GM23338 (cell line): ENCODE measurements at regions not wholly inside any gene's neighbourhood (a gene's known extent, or its start where the extent isn't known, plus 50 kb on each side); places are given as distances from the start of the nearest gene placed in this dataset.

ENCODE experiments used
- ATAC-seq: fragments of 200-7000 bp; cut with Tn5 transposase; 3 replicates; pipeline ENCODE4 v1.9.1; 2020
- DNase-seq: peaks from one replicate; pipeline ENCODE4 v3.0.0-alpha.2; 2015; ENCODE audit warnings: low spot score
- H2AFZ ChIP-seq: fragments of 200-600 bp; sonication (generic); 2 replicates; pipeline ENCODE4 v1.8.0; 2016; ENCODE audit warnings: antibody characterized with exemption, mild to moderate bottlenecking, moderate library complexity
- H3F3A ChIP-seq: fragments of 200-600 bp; sonication (generic); replicated peaks from 2 replicates; pipeline ENCODE4 v1.8.0; 2017; ENCODE audit warnings: antibody characterized with exemption, mixed run types, low read depth
- H3K27ac ChIP-seq: fragments of 200-600 bp; sonication (generic); 2 replicates; pipeline ENCODE4 v1.6.1; 2016; ENCODE audit warnings: low read depth
- H3K27me3 ChIP-seq: fragments of 200-600 bp; sonication (generic); 2 replicates; pipeline ENCODE4 v1.8.0; 2016; ENCODE audit warnings: mild to moderate bottlenecking, mixed run types, moderate library complexity; ENCODE audit not compliant: insufficient read depth
- H3K36me3 ChIP-seq: fragments of 200-600 bp; sonication (generic); 2 replicates; pipeline ENCODE4 v1.8.0; 2016; ENCODE audit warnings: mild to moderate bottlenecking; ENCODE audit not compliant: insufficient read depth
- H3K4me1 ChIP-seq: fragments of 200-600 bp; sonication (generic); 2 replicates; pipeline ENCODE4 v1.8.0; 2016; ENCODE audit warnings: mild to moderate bottlenecking, moderate library complexity; ENCODE audit not compliant: insufficient read depth
- H3K4me2 ChIP-seq: fragments of 200-600 bp; sonication (generic); 2 replicates; pipeline ENCODE4 v1.7.1; 2017; ENCODE audit warnings: mixed run types
- H3K4me3 ChIP-seq: fragments of 200-600 bp; sonication (generic); 2 replicates; pipeline ENCODE4 v1.6.1; 2016; ENCODE audit warnings: mixed run types
- H3K79me2 ChIP-seq: fragments of 200-600 bp; sonication (generic); replicated peaks from 2 replicates; pipeline ENCODE4 v1.8.0; 2017; ENCODE audit warnings: mild to moderate bottlenecking; ENCODE audit not compliant: insufficient read depth
- H3K9me2 ChIP-seq: fragments of 200-600 bp; sonication (generic); 2 replicates; pipeline ENCODE4 v1.8.0; 2017; ENCODE audit not compliant: insufficient read depth
- H4K20me1 ChIP-seq: fragments of 200-600 bp; sonication (generic); replicated peaks from 2 replicates; pipeline ENCODE4 v1.8.0; 2017; ENCODE audit warnings: mild to moderate bottlenecking; ENCODE audit not compliant: insufficient read depth
- H3K27ac Mint-ChIP-seq: 2 replicates; pipeline ENCODE4 v1.8.0; 2020; ENCODE audit warnings: inconsistent platforms, mild to moderate bottlenecking, moderate library complexity, mixed read lengths
- H3K27me3 Mint-ChIP-seq: 3 replicates; pipeline ENCODE4 v1.8.0; 2022; ENCODE audit warnings: low read depth, mild to moderate bottlenecking, moderate library complexity, mixed read lengths, inconsistent platforms; ENCODE audit not compliant: insufficient read depth, poor library complexity
- H3K36me3 Mint-ChIP-seq: 3 replicates; pipeline ENCODE4 v1.8.0; 2021; ENCODE audit warnings: low read depth, mild to moderate bottlenecking, inconsistent platforms, moderate library complexity, mixed read lengths
- H3K4me1 Mint-ChIP-seq: 3 replicates; pipeline ENCODE4 v1.8.0; 2020; ENCODE audit warnings: mild to moderate bottlenecking, inconsistent platforms, mixed read lengths
- H3K4me3 Mint-ChIP-seq: 3 replicates; pipeline ENCODE4 v1.8.0; 2021; ENCODE audit warnings: moderate library complexity, mild to moderate bottlenecking, inconsistent platforms, mixed read lengths
- H3K9me3 Mint-ChIP-seq: 3 replicates; pipeline ENCODE4 v1.8.0; 2020; ENCODE audit warnings: moderate library complexity, mild to moderate bottlenecking, inconsistent platforms, mixed read lengths
- EZH2 ChIP-seq: fragments of 200-600 bp; sonication (generic); IDR thresholded peaks from one replicate; pipeline ENCODE4 v1.8.0; 2017; ENCODE audit warnings: antibody characterized with exemption, mild to moderate bottlenecking, low read depth; ENCODE audit not compliant: unreplicated experiment
- JUNB ChIP-seq: IDR thresholded peaks from one replicate; pipeline ENCODE4 v1.6.1; 2016; ENCODE audit warnings: antibody characterized with exemption; ENCODE audit not compliant: unreplicated experiment
- NANOG ChIP-seq: IDR thresholded peaks from 2 replicates; pipeline ENCODE4 v1.6.1; 2016; ENCODE audit warnings: antibody characterized with exemption, borderline replicate concordance
- TF ChIP-seq, protein P1 (sequence below): fragments of 250-450 bp; sonication (Bioruptor Pico); IDR thresholded peaks from 2 replicates; pipeline ENCODE4 v1.5.0; 2020; ENCODE audit warnings: mild to moderate bottlenecking, moderate library complexity
- TF ChIP-seq, protein P2 (sequence below), 2 experiments: fragments of 200-600 bp in 1 of 2; sonication (generic) in 1 of 2; conservative IDR thresholded peaks; 2 replicates each; pipeline versions ENCODE4 v1.5.1 to v1.6.1; 2016 to 2017; ENCODE audit warnings: antibody characterized with exemption in 2 of 2, low read depth in 2 of 2, mild to moderate bottlenecking in 2 of 2, moderate library complexity in 1 of 2
- TF ChIP-seq, protein P3 (sequence below): IDR thresholded peaks from one replicate; pipeline ENCODE4 v1.6.1; 2018; ENCODE audit warnings: antibody characterized with exemption; ENCODE audit not compliant: unreplicated experiment

DNA sequence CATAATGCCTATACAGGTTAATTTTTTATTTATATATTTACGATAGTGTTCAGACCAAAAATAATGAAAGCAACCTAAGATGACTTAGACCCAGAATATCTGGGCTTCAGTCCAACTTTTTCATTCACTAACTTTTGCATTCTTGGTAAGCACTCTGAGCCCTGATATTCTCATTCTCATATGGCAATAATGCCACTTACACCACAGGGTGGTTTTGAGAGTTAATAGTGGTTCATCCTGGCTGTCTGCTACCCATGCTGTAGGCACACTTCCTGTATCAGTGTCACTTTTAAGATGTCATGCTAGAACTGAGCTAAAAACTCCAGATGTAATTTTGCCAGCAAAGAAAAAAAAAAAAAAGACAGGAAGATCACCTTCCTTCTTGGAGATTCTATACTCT lies 508.7 kb upstream of the FMR1 start (continued):
- TF ChIP-seq, protein P1, sequence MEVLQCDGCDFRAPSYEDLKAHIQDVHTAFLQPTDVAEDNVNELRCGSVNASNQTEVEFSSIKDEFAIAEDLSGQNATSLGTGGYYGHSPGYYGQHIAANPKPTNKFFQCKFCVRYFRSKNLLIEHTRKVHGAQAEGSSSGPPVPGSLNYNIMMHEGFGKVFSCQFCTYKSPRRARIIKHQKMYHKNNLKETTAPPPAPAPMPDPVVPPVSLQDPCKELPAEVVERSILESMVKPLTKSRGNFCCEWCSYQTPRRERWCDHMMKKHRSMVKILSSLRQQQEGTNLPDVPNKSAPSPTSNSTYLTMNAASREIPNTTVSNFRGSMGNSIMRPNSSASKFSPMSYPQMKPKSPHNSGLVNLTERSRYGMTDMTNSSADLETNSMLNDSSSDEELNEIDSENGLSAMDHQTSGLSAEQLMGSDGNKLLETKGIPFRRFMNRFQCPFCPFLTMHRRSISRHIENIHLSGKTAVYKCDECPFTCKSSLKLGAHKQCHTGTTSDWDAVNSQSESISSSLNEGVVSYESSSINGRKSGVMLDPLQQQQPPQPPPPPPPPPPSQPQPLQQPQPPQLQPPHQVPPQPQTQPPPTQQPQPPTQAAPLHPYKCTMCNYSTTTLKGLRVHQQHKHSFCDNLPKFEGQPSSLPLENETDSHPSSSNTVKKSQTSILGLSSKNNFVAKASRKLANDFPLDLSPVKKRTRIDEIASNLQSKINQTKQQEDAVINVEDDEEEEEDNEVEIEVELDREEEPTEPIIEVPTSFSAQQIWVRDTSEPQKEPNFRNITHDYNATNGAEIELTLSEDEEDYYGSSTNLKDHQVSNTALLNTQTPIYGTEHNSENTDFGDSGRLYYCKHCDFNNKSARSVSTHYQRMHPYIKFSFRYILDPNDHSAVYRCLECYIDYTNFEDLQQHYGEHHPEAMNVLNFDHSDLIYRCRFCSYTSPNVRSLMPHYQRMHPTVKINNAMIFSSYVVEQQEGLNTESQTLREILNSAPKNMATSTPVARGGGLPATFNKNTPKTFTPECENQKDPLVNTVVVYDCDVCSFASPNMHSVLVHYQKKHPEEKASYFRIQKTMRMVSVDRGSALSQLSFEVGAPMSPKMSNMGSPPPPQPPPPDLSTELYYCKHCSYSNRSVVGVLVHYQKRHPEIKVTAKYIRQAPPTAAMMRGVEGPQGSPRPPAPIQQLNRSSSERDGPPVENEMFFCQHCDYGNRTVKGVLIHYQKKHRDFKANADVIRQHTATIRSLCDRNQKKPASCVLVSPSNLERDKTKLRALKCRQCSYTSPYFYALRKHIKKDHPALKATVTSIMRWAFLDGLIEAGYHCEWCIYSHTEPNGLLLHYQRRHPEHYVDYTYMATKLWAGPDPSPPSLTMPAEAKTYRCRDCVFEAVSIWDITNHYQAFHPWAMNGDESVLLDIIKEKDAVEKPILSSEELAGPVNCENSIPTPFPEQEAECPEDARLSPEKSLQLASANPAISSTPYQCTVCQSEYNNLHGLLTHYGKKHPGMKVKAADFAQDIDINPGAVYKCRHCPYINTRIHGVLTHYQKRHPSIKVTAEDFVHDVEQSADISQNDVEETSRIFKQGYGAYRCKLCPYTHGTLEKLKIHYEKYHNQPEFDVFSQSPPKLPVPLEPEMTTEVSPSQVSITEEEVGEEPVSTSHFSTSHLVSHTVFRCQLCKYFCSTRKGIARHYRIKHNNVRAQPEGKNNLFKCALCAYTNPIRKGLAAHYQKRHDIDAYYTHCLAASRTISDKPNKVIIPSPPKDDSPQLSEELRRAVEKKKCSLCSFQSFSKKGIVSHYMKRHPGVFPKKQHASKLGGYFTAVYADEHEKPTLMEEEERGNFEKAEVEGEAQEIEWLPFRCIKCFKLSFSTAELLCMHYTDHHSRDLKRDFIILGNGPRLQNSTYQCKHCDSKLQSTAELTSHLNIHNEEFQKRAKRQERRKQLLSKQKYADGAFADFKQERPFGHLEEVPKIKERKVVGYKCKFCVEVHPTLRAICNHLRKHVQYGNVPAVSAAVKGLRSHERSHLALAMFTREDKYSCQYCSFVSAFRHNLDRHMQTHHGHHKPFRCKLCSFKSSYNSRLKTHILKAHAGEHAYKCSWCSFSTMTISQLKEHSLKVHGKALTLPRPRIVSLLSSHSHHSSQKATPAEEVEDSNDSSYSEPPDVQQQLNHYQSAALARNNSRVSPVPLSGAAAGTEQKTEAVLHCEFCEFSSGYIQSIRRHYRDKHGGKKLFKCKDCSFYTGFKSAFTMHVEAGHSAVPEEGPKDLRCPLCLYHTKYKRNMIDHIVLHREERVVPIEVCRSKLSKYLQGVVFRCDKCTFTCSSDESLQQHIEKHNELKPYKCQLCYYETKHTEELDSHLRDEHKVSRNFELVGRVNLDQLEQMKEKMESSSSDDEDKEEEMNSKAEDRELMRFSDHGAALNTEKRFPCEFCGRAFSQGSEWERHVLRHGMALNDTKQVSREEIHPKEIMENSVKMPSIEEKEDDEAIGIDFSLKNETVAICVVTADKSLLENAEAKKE (CRISPR knock-in tag) = no peak

DNA sequence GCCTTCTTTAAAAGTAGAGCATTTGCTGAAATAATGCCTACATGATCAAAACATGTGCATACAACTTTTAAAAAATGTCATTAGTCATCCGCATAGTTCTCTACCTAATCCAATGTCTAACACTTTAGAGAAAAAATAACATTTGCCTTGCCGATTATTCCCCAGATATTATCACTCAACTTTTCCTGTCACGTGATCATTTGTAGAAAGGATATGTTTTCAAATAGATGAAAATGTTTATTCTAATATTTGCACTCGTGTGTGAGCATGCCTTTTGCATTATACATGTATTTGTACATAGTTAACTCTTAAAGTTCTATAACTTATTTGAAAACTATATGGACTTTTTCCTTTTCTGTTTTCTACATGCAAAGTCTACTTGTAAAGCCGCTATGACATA lies 533.0 kb upstream of the FMR1 start:
- Histone ChIP-seq H3K9me2 (no peaks in the 10 kb centered on the region), H3K36me3 (no peaks in the 10 kb centered on the region), H3K4me1 (no peaks in the 10 kb centered on the region), H4K20me1 (no peaks in the 10 kb centered on the region), H3K79me2 (no peaks in the 10 kb centered on the region), H3K4me3 (no peak overlapping the region), H3F3A (no peaks in the 10 kb centered on the region), H3K4me2 (no peak overlapping the region), H2AFZ (no peak overlapping the region), H3K27ac (no peak overlapping the region), H3K27me3 (no peaks in the 10 kb centered on the region)
- Mint-ChIP-seq H3K36me3 (no peaks in the 10 kb centered on the region), H3K4me1 (peaks cover 13% of the 10 kb centered on the region), H3K27me3 (no peaks in the 10 kb centered on the region), H3K4me3 (no peak overlapping the region), H3K27ac (no peak overlapping the region), H3K9me3 (no peaks in the 10 kb centered on the region)
- DNase-seq = no peak
- no peak for ATAC-seq
- no peak for TF ChIP-seq JUNB
- no peak for TF ChIP-seq NANOG
- TF ChIP-seq, protein P2, sequence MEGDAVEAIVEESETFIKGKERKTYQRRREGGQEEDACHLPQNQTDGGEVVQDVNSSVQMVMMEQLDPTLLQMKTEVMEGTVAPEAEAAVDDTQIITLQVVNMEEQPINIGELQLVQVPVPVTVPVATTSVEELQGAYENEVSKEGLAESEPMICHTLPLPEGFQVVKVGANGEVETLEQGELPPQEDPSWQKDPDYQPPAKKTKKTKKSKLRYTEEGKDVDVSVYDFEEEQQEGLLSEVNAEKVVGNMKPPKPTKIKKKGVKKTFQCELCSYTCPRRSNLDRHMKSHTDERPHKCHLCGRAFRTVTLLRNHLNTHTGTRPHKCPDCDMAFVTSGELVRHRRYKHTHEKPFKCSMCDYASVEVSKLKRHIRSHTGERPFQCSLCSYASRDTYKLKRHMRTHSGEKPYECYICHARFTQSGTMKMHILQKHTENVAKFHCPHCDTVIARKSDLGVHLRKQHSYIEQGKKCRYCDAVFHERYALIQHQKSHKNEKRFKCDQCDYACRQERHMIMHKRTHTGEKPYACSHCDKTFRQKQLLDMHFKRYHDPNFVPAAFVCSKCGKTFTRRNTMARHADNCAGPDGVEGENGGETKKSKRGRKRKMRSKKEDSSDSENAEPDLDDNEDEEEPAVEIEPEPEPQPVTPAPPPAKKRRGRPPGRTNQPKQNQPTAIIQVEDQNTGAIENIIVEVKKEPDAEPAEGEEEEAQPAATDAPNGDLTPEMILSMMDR (conservative IDR thresholded peaks at IDR 0.05; ENCODE audit: low read depth in 2 of 2) = no peak
- no peak for TF ChIP-seq EZH2
- TF ChIP-seq, protein P3, sequence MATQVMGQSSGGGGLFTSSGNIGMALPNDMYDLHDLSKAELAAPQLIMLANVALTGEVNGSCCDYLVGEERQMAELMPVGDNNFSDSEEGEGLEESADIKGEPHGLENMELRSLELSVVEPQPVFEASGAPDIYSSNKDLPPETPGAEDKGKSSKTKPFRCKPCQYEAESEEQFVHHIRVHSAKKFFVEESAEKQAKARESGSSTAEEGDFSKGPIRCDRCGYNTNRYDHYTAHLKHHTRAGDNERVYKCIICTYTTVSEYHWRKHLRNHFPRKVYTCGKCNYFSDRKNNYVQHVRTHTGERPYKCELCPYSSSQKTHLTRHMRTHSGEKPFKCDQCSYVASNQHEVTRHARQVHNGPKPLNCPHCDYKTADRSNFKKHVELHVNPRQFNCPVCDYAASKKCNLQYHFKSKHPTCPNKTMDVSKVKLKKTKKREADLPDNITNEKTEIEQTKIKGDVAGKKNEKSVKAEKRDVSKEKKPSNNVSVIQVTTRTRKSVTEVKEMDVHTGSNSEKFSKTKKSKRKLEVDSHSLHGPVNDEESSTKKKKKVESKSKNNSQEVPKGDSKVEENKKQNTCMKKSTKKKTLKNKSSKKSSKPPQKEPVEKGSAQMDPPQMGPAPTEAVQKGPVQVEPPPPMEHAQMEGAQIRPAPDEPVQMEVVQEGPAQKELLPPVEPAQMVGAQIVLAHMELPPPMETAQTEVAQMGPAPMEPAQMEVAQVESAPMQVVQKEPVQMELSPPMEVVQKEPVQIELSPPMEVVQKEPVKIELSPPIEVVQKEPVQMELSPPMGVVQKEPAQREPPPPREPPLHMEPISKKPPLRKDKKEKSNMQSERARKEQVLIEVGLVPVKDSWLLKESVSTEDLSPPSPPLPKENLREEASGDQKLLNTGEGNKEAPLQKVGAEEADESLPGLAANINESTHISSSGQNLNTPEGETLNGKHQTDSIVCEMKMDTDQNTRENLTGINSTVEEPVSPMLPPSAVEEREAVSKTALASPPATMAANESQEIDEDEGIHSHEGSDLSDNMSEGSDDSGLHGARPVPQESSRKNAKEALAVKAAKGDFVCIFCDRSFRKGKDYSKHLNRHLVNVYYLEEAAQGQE = no peak
